Neural crest cell (in vitro differentiated cells): ENCODE measurements at regions not wholly inside any gene's neighbourhood (a gene's known extent, or its start where the extent isn't known, plus 50 kb on each side); places are given as distances from the start of the nearest gene placed in this dataset.

Experiments used
- DNase-seq: peaks from one replicate; pipeline ENCODE4 v3.0.0; 2021; ENCODE audit warnings: low read depth, mixed read lengths, low spot score
- H3K27ac Mint-ChIP-seq: one replicate; pipeline ENCODE4 v1.8.0; 2021; ENCODE audit warnings: mild to moderate bottlenecking, mixed read lengths; ENCODE audit not compliant: unreplicated experiment
- H3K27me3 Mint-ChIP-seq: 2 replicates; pipeline ENCODE4 v1.8.0; 2021; ENCODE audit warnings: low read depth, mild to moderate bottlenecking, mixed read lengths
- H3K36me3 Mint-ChIP-seq: 2 replicates; pipeline ENCODE4 v1.8.0; 2021; ENCODE audit warnings: low read depth, mild to moderate bottlenecking, mixed read lengths
- H3K4me1 Mint-ChIP-seq: 2 replicates; pipeline ENCODE4 v1.8.0; 2021; ENCODE audit warnings: mixed read lengths
- H3K4me3 Mint-ChIP-seq: one replicate; pipeline ENCODE4 v1.8.0; 2021; ENCODE audit warnings: mild to moderate bottlenecking, mixed read lengths
- H3K9me3 Mint-ChIP-seq: 2 replicates; pipeline ENCODE4 v1.8.0; 2021; ENCODE audit warnings: mixed read lengths
- TF ChIP-seq, protein P1 (sequence below): fragments of 200-600 bp; sonication (generic); conservative IDR thresholded peaks from 2 replicates; pipeline ENCODE4 v1.5.0; 2021; ENCODE audit warnings: antibody characterized with exemption, mild to moderate bottlenecking

DNA sequence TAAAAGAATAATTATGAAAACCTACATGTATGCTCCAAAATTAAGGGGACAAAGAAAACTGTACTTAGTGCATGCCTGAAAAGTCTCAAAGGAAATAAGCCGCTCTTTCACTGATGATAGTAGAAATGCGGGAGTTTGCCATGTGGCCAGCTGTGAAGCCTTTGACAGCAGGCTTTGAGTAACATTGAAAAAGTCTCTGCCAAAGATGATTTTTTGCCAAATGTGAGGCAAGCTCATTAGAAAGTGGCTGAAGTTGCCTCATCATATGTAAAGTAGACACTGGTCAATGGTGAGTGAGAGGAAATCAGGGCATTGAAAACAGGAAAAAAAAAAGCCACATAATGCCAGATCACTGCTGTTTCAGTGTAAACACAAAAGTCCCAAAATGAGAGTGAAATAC, 2360.1 kb downstream of the PCDH7 start:
- Mint-ChIP-seq H3K36me3 (no peaks in the 10 kb centered on the region), H3K4me3 (no peak overlapping the region), H3K27ac (no peak overlapping the region), H3K9me3 (no peaks in the 10 kb centered on the region), H3K27me3 (no peaks in the 10 kb centered on the region), H3K4me1 (no peaks in the 10 kb centered on the region)
- TF ChIP-seq, protein P1, sequence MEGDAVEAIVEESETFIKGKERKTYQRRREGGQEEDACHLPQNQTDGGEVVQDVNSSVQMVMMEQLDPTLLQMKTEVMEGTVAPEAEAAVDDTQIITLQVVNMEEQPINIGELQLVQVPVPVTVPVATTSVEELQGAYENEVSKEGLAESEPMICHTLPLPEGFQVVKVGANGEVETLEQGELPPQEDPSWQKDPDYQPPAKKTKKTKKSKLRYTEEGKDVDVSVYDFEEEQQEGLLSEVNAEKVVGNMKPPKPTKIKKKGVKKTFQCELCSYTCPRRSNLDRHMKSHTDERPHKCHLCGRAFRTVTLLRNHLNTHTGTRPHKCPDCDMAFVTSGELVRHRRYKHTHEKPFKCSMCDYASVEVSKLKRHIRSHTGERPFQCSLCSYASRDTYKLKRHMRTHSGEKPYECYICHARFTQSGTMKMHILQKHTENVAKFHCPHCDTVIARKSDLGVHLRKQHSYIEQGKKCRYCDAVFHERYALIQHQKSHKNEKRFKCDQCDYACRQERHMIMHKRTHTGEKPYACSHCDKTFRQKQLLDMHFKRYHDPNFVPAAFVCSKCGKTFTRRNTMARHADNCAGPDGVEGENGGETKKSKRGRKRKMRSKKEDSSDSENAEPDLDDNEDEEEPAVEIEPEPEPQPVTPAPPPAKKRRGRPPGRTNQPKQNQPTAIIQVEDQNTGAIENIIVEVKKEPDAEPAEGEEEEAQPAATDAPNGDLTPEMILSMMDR = no peak
- DNase-seq = no peak

DNA sequence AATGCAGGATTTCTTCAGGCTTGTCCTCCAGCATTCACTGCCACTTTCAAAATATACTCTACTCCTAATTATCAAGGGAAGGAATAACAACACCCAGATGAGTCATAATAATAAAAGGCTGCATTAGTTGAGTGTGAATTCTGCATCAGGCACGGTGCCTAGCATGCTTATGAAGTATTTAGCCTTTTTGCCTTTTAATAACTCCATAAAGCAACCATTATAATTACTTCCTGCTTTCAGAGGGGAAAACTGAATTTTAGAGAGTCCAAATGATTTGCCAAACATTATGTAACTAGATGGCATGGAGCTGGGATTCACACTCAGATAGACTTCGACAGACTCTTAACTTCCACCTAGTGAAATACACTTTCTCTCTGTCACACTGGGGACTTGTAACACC, 2365.5 kb downstream of the PCDH7 start:
- H3K4me3 Mint-ChIP-seq = no peak overlapping the region
- H3K4me1 Mint-ChIP-seq = no peaks in the 10 kb centered on the region
- H3K27me3 Mint-ChIP-seq = no peaks in the 10 kb centered on the region
- H3K9me3 Mint-ChIP-seq = peaks cover 3% of the 10 kb centered on the region
- no peaks in the 10 kb centered on the region for H3K36me3 Mint-ChIP-seq
- no peak overlapping the region for H3K27ac Mint-ChIP-seq
- DNase-seq = no peak
- TF ChIP-seq, protein P1 = no peak

- Mint-ChIP-seq H3K4me3 (no peak overlapping the region), H3K27ac (no peak overlapping the region), H3K4me1 (no peaks in the 10 kb centered on the region), H3K9me3 (peaks cover 3% of the 10 kb centered on the region), H3K27me3 (no peaks in the 10 kb centered on the region), H3K36me3 (no peaks in the 10 kb centered on the region)
- no peak for DNase-seq
- TF ChIP-seq, protein P1 = no peak
These were observed 2366.3 kb downstream of the PCDH7 start for GRCh38 chr4:33086331-33086925.

GRCh38 chr4:33088713-33089112, 2368.5 kb downstream of the PCDH7 start:
- no peak for DNase-seq
- no peak overlapping the region for H3K4me3 Mint-ChIP-seq
- H3K27ac Mint-ChIP-seq = no peak overlapping the region
- no peaks in the 10 kb centered on the region for H3K4me1 Mint-ChIP-seq
- H3K27me3 Mint-ChIP-seq = no peaks in the 10 kb centered on the region
- TF ChIP-seq, protein P1 = no peak
- no peaks in the 10 kb centered on the region for H3K36me3 Mint-ChIP-seq
- H3K9me3 Mint-ChIP-seq = peaks cover 3% of the 10 kb centered on the region

DNA sequence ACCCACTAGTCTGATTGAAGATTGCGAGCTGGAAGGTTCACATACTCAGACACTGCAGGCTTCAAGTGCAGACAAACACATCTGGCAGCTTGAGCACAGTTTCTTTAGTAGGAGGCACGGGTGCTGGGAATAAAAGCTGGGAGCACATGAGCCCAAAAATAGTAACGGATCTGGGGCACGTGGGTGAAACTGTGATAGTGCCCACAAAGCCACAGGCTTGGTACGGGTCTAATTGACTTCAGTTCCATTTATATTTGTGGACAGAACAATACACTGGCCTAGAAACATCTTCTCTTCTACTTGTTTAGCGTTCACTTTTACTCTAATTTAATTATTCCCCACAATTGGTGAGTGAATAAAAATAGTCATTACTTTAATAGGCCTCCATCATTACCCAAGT, 2370.7 kb downstream of the PCDH7 start:
- no peak overlapping the region for H3K4me3 Mint-ChIP-seq

More for the DNA sequence above, 2370.7 kb downstream of the PCDH7 start:
- no peaks in the 10 kb centered on the region for H3K27me3 Mint-ChIP-seq
- H3K27ac Mint-ChIP-seq = no peak overlapping the region
- TF ChIP-seq, protein P1 = no peak
- H3K9me3 Mint-ChIP-seq = peaks cover 3% of the 10 kb centered on the region
- no peaks in the 10 kb centered on the region for H3K4me1 Mint-ChIP-seq
- DNase-seq = no peak
- no peaks in the 10 kb centered on the region for H3K36me3 Mint-ChIP-seq
